Astrocyte (in vitro differentiated cells and primary cell): ENCODE measurements at regions not wholly inside any gene's neighbourhood (a gene's known extent, or its start where the extent isn't known, plus 50 kb on each side); places are given as distances from the start of the nearest gene placed in this dataset.
A peak's percentile ranks its signal among the peaks of the same experiment; 100 is the strongest.

Experiments used
- DNase-seq: peaks from one replicate; pipeline ENCODE4 v3.0.0-alpha.2; 2010; ENCODE audit warnings: low read depth
- FAIRE-seq: peaks from 2 replicates; lab custom pipeline; 2011; peaks lifted over from hg19 to GRCh38; lab: Jason Lieb, UNC
- H2AFZ ChIP-seq: 2 replicates; pipeline ENCODE4 v1.6.0; 2012; ENCODE audit warnings: low read depth, low read length, inconsistent platforms
- H3K27ac ChIP-seq: 2 replicates; pipeline ENCODE4 v1.5.1; 2011; ENCODE audit warnings: low read depth, low read length, inconsistent platforms
- H3K27me3 ChIP-seq: 2 replicates; pipeline ENCODE4 v1.6.0; 2011; ENCODE audit warnings: low read length, inconsistent platforms; ENCODE audit not compliant: insufficient read depth
- H3K36me3 ChIP-seq: 2 replicates; pipeline ENCODE4 v1.5.1; 2011; ENCODE audit warnings: low read length, inconsistent platforms; ENCODE audit not compliant: insufficient read depth
- H3K4me1 ChIP-seq: 2 replicates; pipeline ENCODE4 v1.5.1; 2011; ENCODE audit warnings: low read length, inconsistent platforms; ENCODE audit not compliant: insufficient read depth
- H3K4me2 ChIP-seq: 2 replicates; pipeline ENCODE4 v1.6.0; 2012; ENCODE audit warnings: low read length, inconsistent platforms
- H3K4me3 ChIP-seq: 2 replicates; pipeline ENCODE4 v1.5.1; 2011; ENCODE audit warnings: low read depth, mild to moderate bottlenecking, low read length, inconsistent platforms; ENCODE audit not compliant: insufficient read depth
- H3K79me2 ChIP-seq: 2 replicates; pipeline ENCODE4 v1.6.0; 2012; ENCODE audit warnings: mild to moderate bottlenecking, low read length, inconsistent platforms; ENCODE audit not compliant: insufficient read depth
- H3K9ac ChIP-seq: 2 replicates; pipeline ENCODE4 v1.6.0; 2012; ENCODE audit warnings: mild to moderate bottlenecking, low read length, inconsistent platforms
- H3K9me3 ChIP-seq: 2 replicates; pipeline ENCODE4 v1.5.1; 2012; ENCODE audit warnings: low read depth, mild to moderate bottlenecking, low read length, inconsistent platforms; ENCODE audit not compliant: insufficient read depth
- H4K20me1 ChIP-seq: 2 replicates; pipeline ENCODE4 v1.6.0; 2012; ENCODE audit warnings: low read length, inconsistent platforms; ENCODE audit not compliant: insufficient read depth
- H3K27ac Mint-ChIP-seq: one replicate; pipeline ENCODE4 v1.8.0; 2021; ENCODE audit warnings: mild to moderate bottlenecking, mixed read lengths; ENCODE audit not compliant: unreplicated experiment
- H3K27me3 Mint-ChIP-seq: one replicate; pipeline ENCODE4 v1.8.0; 2021; ENCODE audit warnings: low read depth, mixed read lengths; ENCODE audit not compliant: unreplicated experiment
- H3K36me3 Mint-ChIP-seq: one replicate; pipeline ENCODE4 v1.8.0; 2021; ENCODE audit warnings: low read depth, mixed read lengths; ENCODE audit not compliant: unreplicated experiment
- H3K4me1 Mint-ChIP-seq: one replicate; pipeline ENCODE4 v1.8.0; 2021; ENCODE audit warnings: low read depth, mixed read lengths; ENCODE audit not compliant: unreplicated experiment
- H3K4me3 Mint-ChIP-seq: one replicate; pipeline ENCODE4 v1.8.0; 2021; ENCODE audit warnings: mild to moderate bottlenecking, moderate library complexity, mixed read lengths; ENCODE audit not compliant: unreplicated experiment
- H3K9me3 Mint-ChIP-seq: one replicate; pipeline ENCODE4 v1.8.0; 2021; ENCODE audit warnings: mild to moderate bottlenecking, mixed read lengths; ENCODE audit not compliant: unreplicated experiment
- CTCF ChIP-seq: IDR thresholded peaks from 2 replicates; pipeline ENCODE4 v1.5.1; 2011; ENCODE audit warnings: low read depth, mild to moderate bottlenecking, inconsistent platforms, low read length, moderate library complexity; ENCODE audit not compliant: insufficient read depth
- EZH2 ChIP-seq: IDR thresholded peaks from 2 replicates; pipeline ENCODE4 v1.6.1; 2012; ENCODE audit warnings: mild to moderate bottlenecking, low read length, inconsistent platforms; ENCODE audit not compliant: insufficient read depth

- H3K9ac ChIP-seq = no peak overlapping the region
- no peaks in the 10 kb centered on the region for H3K36me3 Mint-ChIP-seq
- no peaks in the 10 kb centered on the region for H3K36me3 ChIP-seq
- peaks cover 10% of the 10 kb centered on the region for H3K27me3 Mint-ChIP-seq
- DNase-seq (no peak), FAIRE-seq (no peak)
- H3K9me3 ChIP-seq = no peaks in the 10 kb centered on the region
- H4K20me1 ChIP-seq = no peaks in the 10 kb centered on the region
- H3K27ac ChIP-seq = no peak overlapping the region
- H3K4me1 Mint-ChIP-seq = peaks cover 4% of the 10 kb centered on the region
- peak overlapping the region; percentile 12 for H3K4me3 Mint-ChIP-seq
- no peaks in the 10 kb centered on the region for H3K4me1 ChIP-seq
- H3K27ac Mint-ChIP-seq = no peak overlapping the region
- no peak for TF ChIP-seq EZH2
- TF ChIP-seq CTCF = no peak
- H3K4me3 ChIP-seq = no peak overlapping the region
- no peaks in the 10 kb centered on the region for H3K27me3 ChIP-seq
- H2AFZ ChIP-seq = no peak overlapping the region
- no peaks in the 10 kb centered on the region for H3K79me2 ChIP-seq
- peaks cover 3% of the 10 kb centered on the region for H3K9me3 Mint-ChIP-seq
- no peak overlapping the region for H3K4me2 ChIP-seq
These were observed 194.0 kb upstream of the LMCD1 start for GRCh38 chr3:8307545-8308110.

- H3K9me3 Mint-ChIP-seq = peaks cover 4% of the 10 kb centered on the region
- Histone ChIP-seq H3K4me1 (no peaks in the 10 kb centered on the region), H3K4me2 (no peak overlapping the region), H4K20me1 (no peaks in the 10 kb centered on the region), H2AFZ (no peak overlapping the region), H3K27me3 (no peaks in the 10 kb centered on the region), H3K79me2 (no peaks in the 10 kb centered on the region), H3K27ac (no peak overlapping the region), H3K9ac (no peak overlapping the region), H3K4me3 (no peak overlapping the region), H3K9me3 (no peaks in the 10 kb centered on the region), H3K36me3 (no peaks in the 10 kb centered on the region)
- DNase-seq (no peak), FAIRE-seq (no peak)
- no peak overlapping the region for H3K27ac Mint-ChIP-seq
- TF ChIP-seq CTCF = no peak
- H3K36me3 Mint-ChIP-seq = no peaks in the 10 kb centered on the region
- H3K4me1 Mint-ChIP-seq = peaks cover 6% of the 10 kb centered on the region
- H3K4me3 Mint-ChIP-seq = no peak overlapping the region
- no peaks in the 10 kb centered on the region for H3K27me3 Mint-ChIP-seq
These were observed 190.3 kb upstream of the LMCD1 start for GRCh38 chr3:8311321-8311720.

- Mint-ChIP-seq H3K9me3 (peaks cover 1% of the 10 kb centered on the region), H3K4me1 (peaks cover 8% of the 10 kb centered on the region), H3K36me3 (no peaks in the 10 kb centered on the region), H3K27ac (no peak overlapping the region), H3K4me3 (no peak overlapping the region), H3K27me3 (no peaks in the 10 kb centered on the region)
- Histone ChIP-seq H3K9me3 (no peaks in the 10 kb centered on the region), H3K4me2 (no peak overlapping the region), H3K27ac (no peak overlapping the region), H3K27me3 (no peaks in the 10 kb centered on the region), H3K79me2 (no peaks in the 10 kb centered on the region), H3K36me3 (no peaks in the 10 kb centered on the region), H2AFZ (no peak overlapping the region), H3K9ac (no peak overlapping the region), H3K4me3 (no peak overlapping the region), H4K20me1 (no peaks in the 10 kb centered on the region), H3K4me1 (no peaks in the 10 kb centered on the region)
- TF ChIP-seq EZH2 (no peak), CTCF (no peak)
- FAIRE-seq = no peak
- no peak for DNase-seq
These were observed 188.9 kb upstream of the LMCD1 start for GRCh38 chr3:8312685-8313084.
